Islet of Langerhans (tissue), 1 donor: ENCODE measurements at regions not wholly inside any gene's neighbourhood (a gene's known extent, or its start where the extent isn't known, plus 50 kb on each side); places are given as distances from the start of the nearest gene placed in this dataset.
"Not testable (repeated sequence)": the region's sequence is repeated elsewhere in the genome, so short reads cannot be mapped to it uniquely, and the experiment has no call there.

ENCODE experiments used
- FAIRE-seq: peaks from one replicate; lab custom pipeline; 2011; peaks lifted over from hg19 to GRCh38; lab: Jason Lieb, UNC

DNA sequence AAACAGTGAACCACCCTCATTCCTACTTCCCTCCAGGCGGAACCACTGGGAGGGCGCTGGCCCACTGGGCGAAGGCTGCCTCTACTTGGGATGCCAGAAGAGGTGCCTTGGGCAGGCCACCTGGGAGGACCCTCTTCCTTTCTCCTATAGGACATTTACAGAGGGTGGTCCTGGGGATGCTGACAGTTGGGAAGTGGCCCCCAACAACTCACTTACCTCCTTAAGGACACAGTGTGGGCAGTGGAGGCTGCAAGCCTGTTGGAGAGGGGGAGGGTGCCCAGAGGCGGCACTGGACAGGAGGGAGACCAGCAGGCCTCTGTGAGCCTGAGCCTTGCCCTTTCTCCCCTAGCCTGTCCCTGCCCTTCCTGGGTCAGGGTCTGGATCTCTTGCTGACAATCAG, 346.4 kb upstream of the HS6ST1 start:
- FAIRE-seq: no peak

DNA sequence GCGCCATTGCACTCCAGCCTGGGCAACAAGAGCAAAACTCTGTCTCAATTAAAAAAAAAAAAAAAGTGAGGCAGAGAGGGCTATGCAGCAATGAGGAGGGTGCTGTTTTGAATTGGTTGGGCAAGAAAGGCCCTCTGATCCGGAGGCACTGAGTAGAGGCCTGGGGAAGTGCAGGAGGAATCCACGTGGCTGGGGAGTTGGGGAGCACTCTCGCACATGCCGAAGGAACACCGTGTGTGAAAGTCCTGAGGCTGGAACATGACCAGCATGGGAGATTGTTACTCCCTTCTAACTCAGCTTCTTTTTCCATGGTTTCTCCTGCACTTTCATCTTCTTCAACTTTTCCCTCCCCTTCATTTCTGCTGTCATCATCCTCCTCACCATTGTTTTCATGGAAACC, 347.9 kb upstream of the HS6ST1 start:
- no peak for FAIRE-seq

GRCh38 chr2:128667391-128667790, 348.7 kb upstream of the HS6ST1 start:
- no peak for FAIRE-seq

- FAIRE-seq: no peak
Observed at GRCh38 chr2:128668946-128669345, 350.3 kb upstream of the HS6ST1 start.

DNA sequence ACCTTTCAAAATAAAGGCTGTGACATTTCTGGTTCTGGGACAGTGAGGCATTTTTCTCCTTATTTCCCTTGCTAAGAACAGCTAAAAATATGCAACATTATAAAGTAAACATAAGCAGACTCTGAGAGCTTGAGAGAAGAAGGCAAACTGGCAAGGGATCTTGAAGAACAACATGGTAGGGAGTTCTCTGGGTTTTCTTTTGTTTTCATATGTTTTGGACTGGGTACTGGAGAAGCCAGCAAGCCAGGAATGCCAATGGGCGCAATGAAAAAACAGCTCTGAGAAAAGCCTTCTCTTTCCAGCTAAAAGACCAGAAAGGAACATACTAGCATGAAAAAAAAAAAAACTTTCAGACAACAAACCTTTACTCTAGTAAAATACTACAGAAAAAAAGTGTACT, 351.4 kb upstream of the HS6ST1 start:
- FAIRE-seq: no peak

GRCh38 chr2:128671981-128672757, 353.5 kb upstream of the HS6ST1 start:
- FAIRE-seq: not testable (repeated sequence)

DNA sequence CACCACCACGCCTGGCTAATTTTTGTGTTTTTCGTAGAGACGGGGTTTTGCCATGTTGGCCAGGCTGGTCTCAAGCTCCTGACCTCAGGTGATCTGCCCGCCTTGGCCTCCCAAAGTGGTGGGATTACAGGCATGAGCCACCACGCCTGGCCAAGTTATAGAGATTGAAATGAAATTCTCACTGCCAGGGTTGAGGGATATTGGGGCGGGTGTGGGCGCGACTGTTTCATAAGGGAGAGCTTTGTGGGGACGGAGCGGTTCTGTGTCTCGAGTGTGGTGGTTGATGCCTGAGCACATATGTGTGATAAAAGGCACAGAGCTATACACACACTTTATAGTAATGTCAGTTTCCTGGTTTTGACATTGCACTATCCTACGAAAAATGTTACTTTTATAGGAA, 361.0 kb upstream of the HS6ST1 start:
- not testable (repeated sequence) for FAIRE-seq

GRCh38 chr2:128681507-128681906, 362.8 kb upstream of the HS6ST1 start:
- FAIRE-seq: no peak

- FAIRE-seq: no peak
Observed at GRCh38 chr2:128682266-128682665, 363.6 kb upstream of the HS6ST1 start.

DNA sequence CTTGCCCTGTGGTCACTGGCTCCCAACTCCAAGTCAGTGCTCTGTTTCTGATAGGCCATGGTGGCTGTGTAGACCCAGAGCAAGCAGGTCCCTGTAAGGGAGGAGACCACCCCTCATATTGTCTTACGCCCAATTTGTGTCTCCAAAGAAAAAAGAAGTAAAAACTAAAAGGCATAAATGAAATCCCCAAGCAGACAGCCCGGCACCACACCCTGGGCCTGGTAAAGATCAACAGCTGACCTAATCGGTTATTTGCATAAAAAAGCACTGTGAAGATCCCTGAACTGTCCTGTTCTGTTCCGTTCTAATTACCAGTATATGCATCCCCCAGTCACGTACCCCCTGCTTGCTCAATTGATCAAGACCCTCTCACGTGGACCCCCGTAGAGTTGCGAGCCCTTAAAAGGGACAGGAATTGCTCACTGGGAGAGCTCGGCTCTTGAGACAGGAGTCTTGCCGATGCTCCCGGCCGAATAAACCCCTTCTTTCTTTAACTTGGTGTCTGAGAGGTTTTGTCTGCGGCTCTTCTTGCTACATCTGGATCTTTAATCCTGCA, 364.1 kb upstream of the HS6ST1 start:
- no peak for FAIRE-seq

GRCh38 chr2:128684523-128684922, 365.9 kb upstream of the HS6ST1 start:
- no peak for FAIRE-seq

DNA sequence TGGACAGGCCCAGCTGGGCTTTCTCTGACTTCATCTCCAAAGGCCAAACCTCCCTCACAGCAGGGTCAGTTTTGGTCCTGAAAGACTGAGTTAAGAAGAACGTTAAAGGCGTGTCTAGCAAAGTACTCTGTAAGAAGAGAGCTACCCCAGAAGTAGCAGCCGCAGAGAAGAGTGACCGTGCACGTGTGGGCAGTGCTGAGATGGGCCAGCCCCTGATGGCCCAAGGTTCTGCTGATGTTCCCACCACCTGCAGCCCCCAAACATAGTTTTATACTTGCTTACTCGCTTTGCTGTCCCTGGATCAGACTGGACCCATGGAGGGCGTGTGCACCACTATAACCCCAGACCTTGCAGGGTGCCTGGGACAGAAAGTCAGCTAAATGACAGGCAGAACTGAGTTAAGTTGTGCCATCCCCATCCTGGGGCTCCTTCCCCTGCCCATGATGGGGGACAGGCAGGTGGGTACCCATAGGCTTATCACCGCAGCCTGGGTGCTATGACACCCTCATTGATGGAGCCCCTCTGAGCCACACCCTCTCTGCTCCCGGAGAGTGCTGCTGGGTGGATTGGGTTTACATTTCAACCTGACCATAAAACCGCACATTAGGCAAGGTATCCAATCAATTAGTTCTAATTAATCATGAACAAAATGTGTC, 367.3 kb upstream of the HS6ST1 start:
- FAIRE-seq: no peak

GRCh38 chr2:128686497-128686859, 367.8 kb upstream of the HS6ST1 start:
- FAIRE-seq: no peak

- FAIRE-seq: no peak
Observed at GRCh38 chr2:128686881-128687555, 368.4 kb upstream of the HS6ST1 start.

DNA sequence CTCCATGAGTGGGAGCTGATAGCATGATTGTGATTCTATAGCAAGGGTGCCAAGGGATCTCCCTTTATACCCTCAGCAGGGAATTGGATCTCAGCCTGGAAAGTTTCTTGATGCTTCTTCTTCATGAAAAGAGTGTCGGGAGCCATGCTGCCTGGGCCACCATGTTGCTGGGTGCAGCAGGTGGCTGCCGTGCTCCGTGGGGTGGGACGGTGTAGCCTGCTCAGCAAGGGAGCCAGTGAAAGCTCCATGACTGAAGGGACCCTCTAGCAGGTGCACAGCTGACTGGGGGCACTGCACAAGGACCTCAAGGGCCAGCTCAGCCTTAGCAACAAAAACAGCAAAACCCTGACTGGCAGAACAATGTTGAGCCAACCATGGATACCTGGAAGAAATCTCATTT, 368.9 kb upstream of the HS6ST1 start:
- no peak for FAIRE-seq

- no peak for FAIRE-seq
Observed at GRCh38 chr2:128689971-128690370, 371.3 kb upstream of the HS6ST1 start.

GRCh38 chr2:128690431-128690830, 371.8 kb upstream of the HS6ST1 start:
- FAIRE-seq: no peak

DNA sequence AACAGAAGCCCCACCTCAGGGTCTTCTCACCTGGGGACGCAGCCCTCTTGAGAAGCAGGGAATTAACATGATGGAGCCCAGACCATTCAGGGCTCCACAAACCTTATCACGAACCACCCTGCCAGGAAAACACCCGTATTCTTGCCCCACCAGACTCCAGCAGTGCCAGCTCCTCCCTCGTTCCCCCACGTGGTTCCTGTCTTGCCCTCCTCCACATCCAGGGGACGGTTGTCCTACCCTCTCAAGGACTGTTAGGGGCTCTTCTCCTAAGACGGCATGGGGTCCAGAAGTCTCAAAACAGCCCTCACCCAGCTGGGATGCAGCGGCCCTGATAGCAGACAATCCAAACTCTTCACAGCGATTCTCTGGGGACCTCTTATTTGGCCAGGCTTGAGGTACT, 372.2 kb upstream of the HS6ST1 start:
- no peak for FAIRE-seq

DNA sequence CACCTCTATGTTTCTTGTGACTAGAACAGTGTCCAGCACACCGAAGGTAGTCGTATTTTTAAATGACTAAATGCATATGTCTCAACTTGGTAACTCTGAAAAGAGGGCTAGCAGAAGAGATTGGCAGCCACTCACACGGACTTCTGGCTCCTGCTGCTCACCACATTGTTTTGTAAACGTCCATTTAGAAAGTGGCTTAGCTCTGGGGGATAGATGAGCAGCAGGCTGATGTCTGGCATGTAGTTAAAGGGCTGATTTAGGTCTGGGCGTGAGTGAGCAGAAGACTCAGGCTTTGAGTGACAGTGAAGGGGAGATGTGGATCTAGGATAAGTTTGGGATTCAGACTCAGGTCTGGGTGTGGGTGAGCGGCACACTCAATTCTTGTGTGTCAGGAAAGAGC, 372.9 kb upstream of the HS6ST1 start:
- no peak for FAIRE-seq

DNA sequence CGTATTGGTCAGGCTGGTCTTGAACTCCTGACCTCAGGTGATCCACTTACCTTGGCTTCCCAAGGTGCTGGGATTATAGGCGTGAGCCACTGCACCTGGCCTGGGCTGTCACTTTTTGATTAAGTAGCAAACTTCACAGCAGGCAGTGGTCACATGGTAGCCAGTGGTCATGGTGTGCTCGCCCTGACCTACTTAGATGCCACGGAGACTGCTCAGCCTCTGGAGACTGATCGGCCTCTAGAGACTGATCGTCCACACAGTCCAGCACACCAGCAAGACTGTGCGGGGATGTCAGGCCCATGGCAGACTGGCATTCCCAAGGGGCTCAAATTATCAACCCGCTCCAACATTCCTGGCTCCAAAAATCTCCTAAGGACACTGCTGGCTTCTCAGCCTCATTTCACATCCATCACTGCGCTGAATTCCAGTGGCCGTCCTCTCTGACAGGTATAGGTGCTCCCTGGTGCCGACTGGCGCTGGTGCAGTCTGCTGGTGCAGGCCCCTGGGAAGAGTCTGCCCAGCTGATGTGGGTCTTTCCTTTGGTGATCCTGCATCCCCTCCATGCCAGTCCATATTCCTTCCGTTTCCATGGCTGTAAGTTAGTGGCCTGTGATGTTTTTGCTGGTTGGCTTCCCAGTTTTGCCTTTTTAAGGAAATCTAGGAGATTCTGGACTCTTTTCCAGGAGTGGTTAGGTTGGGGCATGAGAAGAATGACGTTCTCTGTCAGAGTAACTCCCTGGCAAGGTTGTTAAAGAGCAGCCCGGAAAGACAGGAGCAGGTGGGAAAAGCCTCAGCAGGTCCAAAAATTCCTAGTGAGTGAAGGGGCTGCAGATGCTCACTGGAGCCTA, 374.5 kb upstream of the HS6ST1 start:
- FAIRE-seq: no peak

- no peak for FAIRE-seq
Observed at GRCh38 chr2:128693743-128694029, 375.0 kb upstream of the HS6ST1 start.

DNA sequence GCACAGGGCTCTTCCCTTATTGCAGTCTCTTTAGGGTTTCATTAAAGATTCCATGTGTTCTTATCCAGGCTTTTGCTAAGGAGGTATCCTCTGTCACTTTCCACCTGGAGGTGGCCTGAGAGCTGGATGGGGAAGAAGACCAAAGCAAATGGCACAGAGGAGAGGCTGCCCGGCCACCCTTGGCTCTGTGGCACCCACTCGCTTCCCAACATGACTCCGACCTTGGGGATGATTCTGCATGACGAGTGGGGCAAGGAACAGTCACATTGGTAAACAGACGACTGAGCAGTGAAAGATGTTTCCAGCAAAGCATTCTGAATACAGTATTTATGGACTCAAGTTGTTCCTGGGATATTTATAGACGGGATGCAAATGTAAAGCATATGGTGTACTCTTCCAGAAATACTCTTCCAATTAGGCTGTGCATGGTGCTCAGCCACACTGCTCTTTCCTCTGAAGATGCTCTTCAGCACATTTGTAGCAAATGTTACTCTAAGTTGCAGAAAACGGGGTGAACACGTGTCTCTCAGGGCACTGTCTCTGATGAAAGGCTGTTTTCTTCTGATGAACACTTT, 377.1 kb upstream of the HS6ST1 start:
- FAIRE-seq: no peak
